PC-3 (cell line): ENCODE measurements at regions not wholly inside any gene's neighbourhood (a gene's known extent, or its start where the extent isn't known, plus 50 kb on each side); places are given as distances from the start of the nearest gene placed in this dataset.

ENCODE experiments used
- EZH2 ChIP-seq: fragments of 300-600 bp; sonication (generic); IDR thresholded peaks from one replicate; pipeline ENCODE4 v1.6.1; 2017; ENCODE audit warnings: antibody characterized with exemption, mild to moderate bottlenecking, low read length; ENCODE audit not compliant: unreplicated experiment
- EZH2phosphoT487 ChIP-seq: fragments of 300-600 bp; sonication (generic); IDR thresholded peaks from 2 replicates; pipeline ENCODE4 v1.6.1; 2018; ENCODE audit warnings: mild to moderate bottlenecking, antibody characterized with exemption, low read length, borderline replicate concordance
- TF ChIP-seq, protein P1 (sequence below): fragments of 300-600 bp; sonication (generic); conservative IDR thresholded peaks from 2 replicates; pipeline ENCODE4 v1.5.1; 2017; ENCODE audit warnings: antibody characterized with exemption, low read depth, mild to moderate bottlenecking, low read length

DNA sequence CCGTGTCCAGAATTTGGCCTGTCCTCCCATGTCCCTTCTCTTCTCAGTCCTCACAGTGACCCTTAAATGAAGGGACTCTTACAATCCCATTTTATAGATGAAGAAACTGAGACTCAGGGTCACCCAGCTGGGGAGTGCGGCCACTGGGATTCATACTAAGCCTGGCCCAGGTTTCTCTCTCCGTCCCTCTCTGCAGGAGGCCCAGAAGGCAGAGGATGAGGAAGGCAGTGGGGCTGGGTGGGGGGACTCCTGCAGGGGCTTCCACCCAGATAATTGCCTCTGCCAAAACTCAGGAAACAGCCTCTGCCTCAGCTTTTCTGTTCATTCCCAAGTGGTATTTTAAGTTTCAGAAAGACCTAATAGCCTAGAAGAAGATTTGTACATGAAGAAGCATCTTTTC, 299.8 kb downstream of the MATN1 start:
- TF ChIP-seq EZH2: no peak
- TF ChIP-seq, protein P1, sequence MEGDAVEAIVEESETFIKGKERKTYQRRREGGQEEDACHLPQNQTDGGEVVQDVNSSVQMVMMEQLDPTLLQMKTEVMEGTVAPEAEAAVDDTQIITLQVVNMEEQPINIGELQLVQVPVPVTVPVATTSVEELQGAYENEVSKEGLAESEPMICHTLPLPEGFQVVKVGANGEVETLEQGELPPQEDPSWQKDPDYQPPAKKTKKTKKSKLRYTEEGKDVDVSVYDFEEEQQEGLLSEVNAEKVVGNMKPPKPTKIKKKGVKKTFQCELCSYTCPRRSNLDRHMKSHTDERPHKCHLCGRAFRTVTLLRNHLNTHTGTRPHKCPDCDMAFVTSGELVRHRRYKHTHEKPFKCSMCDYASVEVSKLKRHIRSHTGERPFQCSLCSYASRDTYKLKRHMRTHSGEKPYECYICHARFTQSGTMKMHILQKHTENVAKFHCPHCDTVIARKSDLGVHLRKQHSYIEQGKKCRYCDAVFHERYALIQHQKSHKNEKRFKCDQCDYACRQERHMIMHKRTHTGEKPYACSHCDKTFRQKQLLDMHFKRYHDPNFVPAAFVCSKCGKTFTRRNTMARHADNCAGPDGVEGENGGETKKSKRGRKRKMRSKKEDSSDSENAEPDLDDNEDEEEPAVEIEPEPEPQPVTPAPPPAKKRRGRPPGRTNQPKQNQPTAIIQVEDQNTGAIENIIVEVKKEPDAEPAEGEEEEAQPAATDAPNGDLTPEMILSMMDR: no peak
- TF ChIP-seq EZH2phosphoT487: no peak
